Skeletal muscle satellite cell (primary cell): ENCODE measurements at regions not wholly inside any gene's neighbourhood (a gene's known extent, or its start where the extent isn't known, plus 50 kb on each side); places are given as distances from the start of the nearest gene placed in this dataset.
"Not testable (repeated sequence)": the region's sequence is repeated elsewhere in the genome, so short reads cannot be mapped to it uniquely, and the experiment has no call there.

ENCODE experiments used
- H3K27me3 ChIP-seq: 2 replicates; pipeline ENCODE4 v1.7.0; 2013; ENCODE audit warnings: low read length; ENCODE audit not compliant: control insufficient read depth, insufficient read depth
- H3K36me3 ChIP-seq: 2 replicates; pipeline ENCODE4 v1.7.0; 2013; ENCODE audit warnings: mild to moderate bottlenecking, control low read depth, low read length; ENCODE audit not compliant: insufficient read depth
- H3K4me1 ChIP-seq: 2 replicates; pipeline ENCODE4 v1.7.0; 2013; ENCODE audit warnings: low read length; ENCODE audit not compliant: control insufficient read depth, insufficient read depth
- H3K4me2 ChIP-seq: 2 replicates; pipeline ENCODE4 v1.7.0; 2013; ENCODE audit warnings: mild to moderate bottlenecking, low read length
- H3K4me3 ChIP-seq: 2 replicates; pipeline ENCODE4 v1.7.0; 2013; ENCODE audit warnings: low read length
- H3K9ac ChIP-seq: 2 replicates; pipeline ENCODE4 v1.7.0; 2013; ENCODE audit warnings: mild to moderate bottlenecking, low read depth, low read length, moderate library complexity
- H3K9me3 ChIP-seq: replicated peaks from 2 replicates; pipeline ENCODE4 v1.7.0; 2013; ENCODE audit warnings: mild to moderate bottlenecking, control low read depth, low read length

DNA sequence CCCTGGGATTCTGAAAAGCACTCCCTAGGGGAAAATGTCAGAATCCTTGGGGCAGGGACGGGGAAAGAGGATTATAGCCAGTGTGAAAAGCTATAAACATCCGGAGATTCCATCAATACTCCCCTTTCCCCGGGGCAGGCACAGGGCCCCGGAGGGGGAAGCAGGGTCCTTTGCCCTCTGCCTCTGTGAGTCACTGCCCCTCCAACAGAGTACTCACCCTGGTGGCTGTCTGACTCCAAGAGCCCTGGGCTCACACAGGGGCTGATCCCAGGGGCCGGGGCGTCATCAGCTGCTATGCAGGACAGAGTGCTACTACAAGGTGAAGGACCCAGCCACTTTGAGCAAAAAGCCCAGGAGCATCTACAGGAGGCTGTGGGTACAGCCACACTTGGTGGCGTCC lies 133.0 kb upstream of the PRR20G start:
- H3K9ac ChIP-seq: no peak overlapping the region
- peaks cover 51% of the 10 kb centered on the region for H3K27me3 ChIP-seq
- H3K36me3 ChIP-seq: no peaks in the 10 kb centered on the region
- H3K4me2 ChIP-seq: no peak overlapping the region
- no peaks in the 10 kb centered on the region for H3K9me3 ChIP-seq
- H3K4me1 ChIP-seq: no peaks in the 10 kb centered on the region
- H3K4me3 ChIP-seq: no peak overlapping the region

DNA sequence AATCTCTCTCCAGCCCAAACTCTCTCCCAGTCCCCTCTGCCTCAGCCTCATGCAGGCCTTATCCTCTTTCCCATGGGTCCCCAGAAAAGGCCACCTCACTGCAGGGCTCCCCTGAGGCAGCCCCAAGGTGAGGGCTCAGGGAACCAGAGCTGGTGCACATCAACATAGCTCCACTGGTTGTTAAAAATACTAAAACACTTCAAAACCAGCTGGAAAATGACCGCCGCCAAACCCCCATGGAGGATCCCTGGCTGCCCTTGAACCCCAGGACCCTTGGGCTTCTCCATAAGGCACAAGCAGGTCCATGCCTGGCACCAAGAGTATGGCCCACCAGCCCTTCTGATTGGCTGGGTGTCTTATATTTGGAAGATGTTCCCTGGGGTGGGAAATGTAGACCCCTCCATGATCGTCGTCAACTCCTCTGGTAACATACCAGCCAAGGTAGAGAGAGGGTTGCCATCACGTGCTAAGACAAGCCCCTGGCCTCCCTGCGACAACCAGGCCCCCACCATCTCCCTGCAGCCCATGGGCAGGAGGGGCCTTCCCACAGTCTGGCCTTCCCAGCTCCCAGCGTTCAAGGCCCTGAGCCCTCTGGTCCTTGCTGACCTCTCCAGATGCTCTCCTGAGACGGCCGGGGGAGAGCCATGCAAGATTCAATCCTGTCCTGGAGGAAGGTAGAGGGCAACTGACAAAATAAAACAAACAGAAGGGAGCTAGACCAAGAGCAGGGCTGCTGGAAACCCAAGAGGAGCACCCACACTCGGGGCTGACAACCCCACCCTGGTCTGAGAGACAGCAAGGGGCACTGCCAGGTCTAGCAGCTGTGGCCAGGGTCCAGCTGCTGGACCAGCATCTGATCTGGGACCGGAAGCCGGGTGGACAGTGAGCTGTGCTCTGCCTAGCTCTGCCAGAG lies 132.1 kb upstream of the PRR20G start:
- H3K36me3 ChIP-seq: no peaks in the 10 kb centered on the region
- no peak overlapping the region for H3K4me2 ChIP-seq
- H3K9me3 ChIP-seq: no peaks in the 10 kb centered on the region
- peaks cover 49% of the 10 kb centered on the region for H3K27me3 ChIP-seq
- H3K9ac ChIP-seq: no peak overlapping the region
- H3K4me1 ChIP-seq: no peaks in the 10 kb centered on the region
- no peak overlapping the region for H3K4me3 ChIP-seq

DNA sequence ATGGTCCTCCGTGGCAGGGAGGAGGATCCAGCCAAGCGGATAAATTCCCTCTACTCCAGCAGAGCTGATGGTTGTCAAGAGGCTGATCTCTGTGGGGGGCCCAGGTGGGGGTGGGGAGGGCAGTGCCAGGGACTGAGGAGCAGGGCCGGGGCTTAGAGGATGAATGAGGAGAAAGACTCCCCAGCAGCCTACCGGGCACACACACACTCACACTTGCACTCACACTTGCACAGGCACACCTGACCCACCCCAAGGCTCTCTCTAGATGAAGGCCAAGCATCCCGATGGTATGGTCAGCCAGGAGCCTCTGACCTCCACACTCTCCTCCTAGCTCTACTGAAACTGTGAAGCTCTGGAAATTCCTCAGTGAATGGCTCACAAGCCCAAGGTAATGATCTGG lies 131.3 kb upstream of the PRR20G start:
- Histone ChIP-seq H3K9me3 (no peaks in the 10 kb centered on the region), H3K27me3 (peaks cover 43% of the 10 kb centered on the region), H3K9ac (no peak overlapping the region), H3K4me3 (no peak overlapping the region), H3K36me3 (no peaks in the 10 kb centered on the region), H3K4me2 (no peak overlapping the region), H3K4me1 (no peaks in the 10 kb centered on the region)

DNA sequence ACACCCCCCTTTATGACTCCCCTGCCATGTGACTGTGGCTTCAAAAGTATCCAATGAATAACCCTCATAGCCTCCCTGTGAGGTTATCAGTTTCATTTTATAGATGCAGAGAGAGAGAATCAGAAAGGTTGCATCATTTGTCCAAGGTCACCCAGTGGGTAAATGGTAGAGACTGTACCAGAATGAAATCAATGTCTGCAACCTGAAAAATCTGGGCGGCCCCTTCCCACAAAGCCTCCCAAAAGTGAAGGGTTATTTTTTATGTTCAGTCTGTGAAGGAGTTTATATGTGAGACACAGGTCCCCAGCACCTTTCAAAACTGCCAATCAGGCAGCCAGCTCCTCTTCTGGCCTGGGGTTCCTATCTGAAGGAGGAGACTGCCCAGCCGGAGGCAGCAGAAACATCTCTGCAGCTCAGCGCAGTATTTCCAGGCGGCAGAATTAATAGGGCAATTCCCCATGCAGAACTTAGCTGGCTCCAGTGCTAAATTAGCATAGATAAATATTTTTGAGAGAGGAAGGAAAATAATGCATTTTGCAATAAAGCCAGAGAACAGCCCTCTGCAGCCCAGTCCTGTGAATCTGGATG lies 130.8 kb upstream of the PRR20G start:
- Histone ChIP-seq H3K36me3 (no peaks in the 10 kb centered on the region), H3K9ac (no peak overlapping the region), H3K4me1 (no peaks in the 10 kb centered on the region), H3K9me3 (no peaks in the 10 kb centered on the region), H3K27me3 (peaks cover 39% of the 10 kb centered on the region), H3K4me2 (no peak overlapping the region), H3K4me3 (no peak overlapping the region)

DNA sequence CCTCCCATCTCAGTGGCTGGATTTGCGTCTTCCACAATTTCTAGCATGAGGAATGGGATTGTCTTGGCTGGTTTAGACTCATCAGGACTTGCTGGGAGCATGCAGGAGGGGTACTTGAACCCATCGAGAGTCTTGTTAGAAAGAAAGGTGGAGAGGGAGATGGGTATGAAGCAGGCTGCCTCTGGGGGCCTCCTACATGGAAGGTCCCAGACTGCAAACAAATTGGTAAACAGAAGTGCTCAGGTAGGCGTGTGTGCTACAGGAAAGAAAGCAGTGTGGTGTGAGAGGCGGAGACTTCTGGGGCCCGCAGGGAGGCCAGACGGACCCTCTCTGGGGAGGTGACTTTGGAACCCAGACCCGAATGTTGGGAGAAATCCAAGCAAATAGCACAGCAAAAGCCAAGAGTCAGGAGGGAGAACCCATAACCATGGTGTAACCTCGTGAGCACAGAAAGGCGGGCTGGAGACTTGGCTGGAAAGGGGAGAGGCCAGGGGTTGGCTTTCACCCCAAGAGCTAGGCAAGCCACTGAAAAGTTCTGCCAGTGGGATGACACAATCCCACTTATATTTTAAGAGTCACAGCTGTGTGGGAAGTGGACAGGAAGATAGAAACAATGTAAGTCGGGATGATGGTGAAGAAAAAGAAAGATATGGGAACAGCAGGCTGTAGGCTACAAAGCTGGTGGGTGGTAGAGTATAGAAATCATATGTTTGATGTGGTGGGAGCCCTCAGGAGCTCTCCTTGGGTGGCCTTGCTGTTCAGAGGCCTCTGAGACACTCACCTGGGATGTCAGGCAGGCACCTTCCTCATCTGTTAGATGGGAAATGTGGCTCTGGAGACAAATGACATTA lies 130.1 kb upstream of the PRR20G start:
- no peak overlapping the region for H3K4me2 ChIP-seq
- no peaks in the 10 kb centered on the region for H3K36me3 ChIP-seq
- no peak overlapping the region for H3K4me3 ChIP-seq
- H3K9ac ChIP-seq: no peak overlapping the region
- peaks cover 42% of the 10 kb centered on the region for H3K27me3 ChIP-seq
- no peaks in the 10 kb centered on the region for H3K4me1 ChIP-seq
- H3K9me3 ChIP-seq: no peaks in the 10 kb centered on the region

DNA sequence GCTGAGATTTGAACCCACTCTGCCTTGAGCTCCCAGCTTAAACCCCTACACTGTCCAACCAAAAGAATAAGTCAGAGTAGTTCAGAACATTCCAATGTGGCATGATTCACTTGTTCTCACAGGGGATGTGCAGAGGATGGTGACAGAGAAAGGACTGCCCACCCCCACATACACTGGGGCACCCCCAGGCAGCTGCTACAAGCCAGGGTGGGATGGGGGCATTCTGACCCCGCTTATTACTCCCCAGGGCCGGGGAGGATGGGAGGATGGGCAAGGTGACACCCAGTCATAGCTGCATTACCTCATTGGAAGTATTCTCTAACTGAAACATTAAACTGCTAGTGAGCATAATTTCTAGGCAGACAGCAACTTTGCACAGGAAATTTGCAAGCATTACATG lies 126.0 kb upstream of the PRR20G start:
- Histone ChIP-seq H3K27me3 (peaks cover 40% of the 10 kb centered on the region), H3K4me3 (no peak overlapping the region), H3K4me2 (no peak overlapping the region), H3K9ac (no peak overlapping the region), H3K4me1 (no peaks in the 10 kb centered on the region), H3K9me3 (no peaks in the 10 kb centered on the region), H3K36me3 (no peaks in the 10 kb centered on the region)

DNA sequence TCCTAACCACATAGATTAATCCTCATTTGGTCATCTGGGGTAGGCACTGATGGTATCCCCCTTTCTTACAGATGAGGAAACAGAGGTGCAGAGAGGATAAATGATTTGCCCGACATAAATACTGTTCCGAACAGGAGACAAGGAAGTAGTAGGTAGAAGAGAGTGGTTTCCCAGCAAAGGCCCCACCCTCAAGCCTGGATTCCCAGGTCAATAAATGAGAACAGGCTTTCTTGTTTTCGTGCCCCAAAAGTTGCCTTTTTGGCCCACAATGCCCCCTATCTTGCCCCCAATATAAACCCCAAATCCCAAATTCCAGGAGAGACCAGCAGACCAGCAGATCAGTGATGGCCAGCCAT lies 125.5 kb upstream of the PRR20G start:
- no peak overlapping the region for H3K4me2 ChIP-seq
- no peak overlapping the region for H3K9ac ChIP-seq
- H3K9me3 ChIP-seq: no peaks in the 10 kb centered on the region
- H3K36me3 ChIP-seq: no peaks in the 10 kb centered on the region
- peaks cover 37% of the 10 kb centered on the region for H3K27me3 ChIP-seq
- H3K4me1 ChIP-seq: no peaks in the 10 kb centered on the region
- H3K4me3 ChIP-seq: no peak overlapping the region

DNA sequence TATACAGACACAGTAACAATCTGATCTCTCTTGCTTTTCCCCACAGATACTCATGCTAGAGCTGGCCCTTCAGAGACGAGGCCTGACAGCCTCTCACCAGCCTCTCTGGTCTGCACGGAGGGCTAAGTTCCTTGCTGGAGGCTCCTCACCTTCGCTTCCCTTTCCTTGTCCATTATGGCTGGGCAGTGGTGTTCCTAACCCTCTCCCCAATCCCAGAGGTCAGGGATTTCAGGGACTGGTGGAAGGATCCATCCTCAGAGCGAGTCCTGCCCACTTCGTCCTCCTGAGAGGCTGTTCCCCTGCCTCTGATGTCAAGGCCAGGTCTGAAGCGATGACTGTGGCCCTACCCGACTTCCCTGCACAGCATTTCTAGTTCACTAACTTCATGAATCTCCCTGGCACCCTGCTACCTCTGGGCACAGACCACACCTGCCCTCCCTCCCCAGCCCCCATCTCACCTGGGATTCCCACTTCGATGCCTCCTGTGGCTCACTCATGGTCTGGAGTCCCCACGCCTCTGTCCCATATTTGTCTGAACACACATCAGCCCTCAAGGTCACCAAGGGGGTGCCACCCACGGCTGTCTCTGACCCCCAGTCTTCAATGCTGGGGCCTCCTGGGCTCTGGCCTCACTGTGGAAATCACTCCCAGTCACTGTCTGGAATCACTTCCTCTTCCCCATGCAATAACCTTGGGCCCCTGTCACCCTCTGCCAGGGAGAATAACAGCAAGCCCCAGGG lies 124.9 kb upstream of the PRR20G start:
- H3K4me3 ChIP-seq: no peak overlapping the region
- H3K9ac ChIP-seq: no peak overlapping the region
- H3K27me3 ChIP-seq: peaks cover 32% of the 10 kb centered on the region
- H3K4me1 ChIP-seq: no peaks in the 10 kb centered on the region
- H3K36me3 ChIP-seq: no peaks in the 10 kb centered on the region
- no peak overlapping the region for H3K4me2 ChIP-seq
- H3K9me3 ChIP-seq: no peaks in the 10 kb centered on the region

DNA sequence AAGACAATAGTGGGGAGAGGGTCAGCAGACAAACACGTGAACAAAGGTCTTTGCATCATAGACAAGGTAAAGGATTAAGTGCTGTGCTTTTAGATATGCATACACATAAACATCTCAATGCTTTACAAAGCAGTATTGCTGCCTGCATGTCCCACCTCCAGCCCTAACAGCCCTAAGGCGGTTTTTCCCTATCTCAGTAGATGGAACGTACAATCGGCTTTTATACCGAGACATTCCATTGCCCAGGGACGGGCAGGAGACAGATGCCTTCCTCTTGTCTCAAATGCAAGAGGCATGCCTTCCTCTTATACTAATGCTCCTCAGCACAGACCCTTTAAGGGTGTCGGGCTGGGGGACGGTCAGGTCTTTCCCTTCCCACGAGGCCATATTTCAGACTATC lies 124.0 kb upstream of the PRR20G start:
- H3K9me3 ChIP-seq, H3K4me1 ChIP-seq, H3K9ac ChIP-seq, H3K4me3 ChIP-seq, H3K4me2 ChIP-seq, H3K36me3 ChIP-seq: not testable (repeated sequence)
- H3K27me3 ChIP-seq: peaks cover 26% of the 10 kb centered on the region

DNA sequence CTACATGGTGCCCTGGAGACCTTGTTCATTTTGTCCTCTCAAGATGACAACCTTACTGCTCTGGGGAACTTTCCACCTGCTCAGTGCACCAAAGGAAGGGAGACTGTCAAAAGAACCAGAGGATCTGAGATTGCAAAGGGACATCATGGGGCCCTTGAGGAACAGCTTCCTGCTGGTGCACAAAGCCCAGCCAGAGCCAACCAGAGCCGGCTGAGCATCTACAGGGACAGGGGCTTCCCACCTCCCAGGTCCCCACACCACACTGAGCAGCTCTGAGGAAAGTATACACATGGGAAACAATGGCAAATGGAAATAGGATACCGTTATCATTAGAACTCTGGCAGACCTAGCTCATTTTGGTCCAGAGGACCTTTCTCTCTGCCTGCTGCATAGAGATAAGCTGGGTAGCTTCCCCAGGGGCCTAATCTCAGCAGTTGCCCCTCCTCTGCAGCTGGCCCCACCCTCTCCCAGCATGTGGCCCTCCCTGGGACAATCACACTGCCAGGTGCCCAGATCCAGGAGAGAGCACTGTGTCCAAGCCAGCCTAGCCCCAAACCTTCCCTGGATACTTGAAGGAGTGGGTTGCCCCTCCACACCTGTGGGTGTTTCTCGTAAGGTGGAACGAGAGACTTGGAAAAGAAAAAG lies 123.4 kb upstream of the PRR20G start:
- H3K4me1 ChIP-seq: no peaks in the 10 kb centered on the region
- no peaks in the 10 kb centered on the region for H3K9me3 ChIP-seq
- no peak overlapping the region for H3K4me3 ChIP-seq
- no peak overlapping the region for H3K9ac ChIP-seq
- no peaks in the 10 kb centered on the region for H3K36me3 ChIP-seq
- H3K27me3 ChIP-seq: peaks cover 24% of the 10 kb centered on the region
- no peak overlapping the region for H3K4me2 ChIP-seq

DNA sequence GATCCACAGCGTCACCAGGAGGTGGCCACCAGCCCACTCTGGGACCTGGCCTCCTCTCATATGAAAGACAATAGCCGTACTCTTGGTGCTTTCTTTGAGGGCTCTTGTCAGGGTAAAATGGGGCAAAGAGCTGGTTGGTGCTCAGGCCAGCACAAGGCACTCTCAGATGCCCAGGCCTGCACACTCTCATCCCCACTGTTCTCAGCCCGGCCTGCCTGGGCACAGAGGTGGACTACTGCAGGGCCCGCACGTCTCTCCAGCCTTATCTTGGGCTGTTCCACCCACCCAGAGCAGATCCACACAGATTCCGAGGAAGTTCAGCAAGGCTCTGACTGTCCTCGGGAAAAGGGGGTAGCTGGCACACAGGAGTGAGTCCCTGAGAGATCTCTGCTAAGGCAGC lies 122.8 kb upstream of the PRR20G start:
- Histone ChIP-seq H3K4me1 (no peaks in the 10 kb centered on the region), H3K9ac (no peak overlapping the region), H3K27me3 (peaks cover 22% of the 10 kb centered on the region), H3K4me2 (no peak overlapping the region), H3K36me3 (no peaks in the 10 kb centered on the region), H3K9me3 (no peaks in the 10 kb centered on the region), H3K4me3 (no peak overlapping the region)
